ENCODE measurements at regions not wholly inside any gene's neighbourhood (a gene's known extent, or its start where the extent isn't known, plus 50 kb on each side); places are given as distances from the start of the nearest gene placed in this dataset.

DNA sequence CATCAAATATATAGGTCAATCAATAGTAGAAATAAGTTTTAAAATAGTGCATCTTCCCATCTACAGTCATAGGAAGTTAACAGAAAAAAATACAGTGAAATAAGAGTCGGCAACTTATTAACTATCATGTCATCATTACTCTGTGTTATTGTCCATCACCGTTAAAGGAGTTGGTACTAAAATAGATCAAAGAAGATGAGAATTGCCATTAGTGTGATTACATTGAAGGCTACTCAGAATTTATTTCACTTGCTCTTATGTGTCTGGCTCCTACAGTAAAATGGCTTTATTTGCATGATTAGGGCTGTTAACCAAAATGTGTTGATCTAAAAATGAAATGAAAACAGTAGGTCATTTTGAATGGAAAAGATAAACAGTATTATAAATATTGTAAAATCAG lies 162.5 kb upstream of the SLITRK1 start:
- TF ChIP-seq, protein P1, sequence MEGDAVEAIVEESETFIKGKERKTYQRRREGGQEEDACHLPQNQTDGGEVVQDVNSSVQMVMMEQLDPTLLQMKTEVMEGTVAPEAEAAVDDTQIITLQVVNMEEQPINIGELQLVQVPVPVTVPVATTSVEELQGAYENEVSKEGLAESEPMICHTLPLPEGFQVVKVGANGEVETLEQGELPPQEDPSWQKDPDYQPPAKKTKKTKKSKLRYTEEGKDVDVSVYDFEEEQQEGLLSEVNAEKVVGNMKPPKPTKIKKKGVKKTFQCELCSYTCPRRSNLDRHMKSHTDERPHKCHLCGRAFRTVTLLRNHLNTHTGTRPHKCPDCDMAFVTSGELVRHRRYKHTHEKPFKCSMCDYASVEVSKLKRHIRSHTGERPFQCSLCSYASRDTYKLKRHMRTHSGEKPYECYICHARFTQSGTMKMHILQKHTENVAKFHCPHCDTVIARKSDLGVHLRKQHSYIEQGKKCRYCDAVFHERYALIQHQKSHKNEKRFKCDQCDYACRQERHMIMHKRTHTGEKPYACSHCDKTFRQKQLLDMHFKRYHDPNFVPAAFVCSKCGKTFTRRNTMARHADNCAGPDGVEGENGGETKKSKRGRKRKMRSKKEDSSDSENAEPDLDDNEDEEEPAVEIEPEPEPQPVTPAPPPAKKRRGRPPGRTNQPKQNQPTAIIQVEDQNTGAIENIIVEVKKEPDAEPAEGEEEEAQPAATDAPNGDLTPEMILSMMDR (conservative IDR thresholded peaks at IDR 0.05), result no peak
- TF ChIP-seq EZH2 (IDR thresholded peaks at IDR 0.05; ENCODE audit: low read depth), result no peak

Data from PC-9 (cell line).